ENCODE measurements at regions not wholly inside any gene's neighbourhood (a gene's known extent, or its start where the extent isn't known, plus 50 kb on each side); places are given as distances from the start of the nearest gene placed in this dataset.

- TF ChIP-seq CTCF (IDR thresholded peaks at IDR 0.05), result no peak
- Histone ChIP-seq H3K9me3 (no peaks in the 10 kb centered on the region), H3K4me1 (ENCODE audit: low read depth) (no peaks in the 10 kb centered on the region), H3K36me3 (ENCODE audit: low read depth) (no peaks in the 10 kb centered on the region), H3K4me3 (no peak overlapping the region)
- intact Hi-C loops (cut with DNase I, micrococcal nuclease), result no loop called here
- ATAC-seq (no peak), DNase-seq (no peak)
Observed at GRCh38 chr13:103698000-103698399, 631.8 kb upstream of the SLC10A2 start.

GRCh38 chr13:103695320-103695719, 629.1 kb upstream of the SLC10A2 start:
- no peaks in the 10 kb centered on the region for H3K4me1 ChIP-seq (ENCODE audit: low read depth)
- intact Hi-C loops (cut with DNase I, micrococcal nuclease), result no loop called here
- no peak for DNase-seq
- no peaks in the 10 kb centered on the region for H3K9me3 ChIP-seq
- no peaks in the 10 kb centered on the region for H3K36me3 ChIP-seq (ENCODE audit: low read depth)
- no peak for TF ChIP-seq CTCF (IDR thresholded peaks at IDR 0.05)
- ATAC-seq, result no peak
- H3K4me3 ChIP-seq, result no peak overlapping the region

DNA sequence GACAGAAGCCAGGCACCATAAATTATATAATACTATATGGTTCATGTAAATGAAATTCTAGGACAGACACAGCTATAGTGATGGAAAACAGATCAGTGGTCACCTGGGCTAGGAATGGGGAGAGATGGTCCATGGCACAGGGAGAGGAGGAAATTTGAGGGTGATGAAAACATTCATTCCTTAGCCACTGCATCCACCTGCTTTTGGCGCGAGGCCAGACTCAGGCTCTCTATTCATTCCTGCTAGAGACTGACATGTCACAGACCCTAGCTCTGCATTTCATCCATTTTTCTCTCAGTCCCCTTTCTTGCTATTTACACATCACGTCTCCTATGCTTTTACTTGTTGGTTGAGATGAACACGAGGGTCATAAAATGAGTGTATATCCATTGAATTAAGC, 628.3 kb upstream of the SLC10A2 start:
- Histone ChIP-seq H3K9me3 (no peaks in the 10 kb centered on the region), H3K4me1 (ENCODE audit: low read depth) (no peaks in the 10 kb centered on the region), H3K36me3 (ENCODE audit: low read depth) (no peaks in the 10 kb centered on the region), H3K4me3 (no peak overlapping the region)
- no peak for ATAC-seq
- intact Hi-C loops (cut with DNase I, micrococcal nuclease), result no loop called here
- TF ChIP-seq CTCF (IDR thresholded peaks at IDR 0.05), result no peak
- DNase-seq, result no peak

DNA sequence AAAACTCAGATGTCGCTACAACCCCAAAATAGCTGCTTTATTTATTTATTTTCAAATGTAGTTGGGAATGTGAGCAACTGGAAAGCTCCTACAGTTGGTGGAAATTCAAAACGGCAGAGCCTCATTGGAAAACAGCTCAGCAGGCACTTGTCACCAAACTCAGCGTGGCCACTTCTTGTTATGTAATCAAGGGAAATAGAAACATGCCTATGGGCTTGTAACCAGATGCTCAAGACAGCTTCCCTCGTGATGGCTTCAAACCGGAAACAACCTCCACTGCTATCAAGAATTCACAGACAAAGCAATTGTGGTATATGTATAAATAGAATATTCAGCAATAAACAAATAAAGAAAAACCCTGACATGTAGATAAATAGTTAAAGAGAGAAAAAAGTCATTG, 627.8 kb upstream of the SLC10A2 start:
- no peak for TF ChIP-seq CTCF (IDR thresholded peaks at IDR 0.05)
- intact Hi-C loops (cut with DNase I, micrococcal nuclease), result no loop called here
- no peak for DNase-seq
- Histone ChIP-seq H3K9me3 (no peaks in the 10 kb centered on the region), H3K4me1 (ENCODE audit: low read depth) (no peaks in the 10 kb centered on the region), H3K4me3 (no peak overlapping the region), H3K36me3 (ENCODE audit: low read depth) (no peaks in the 10 kb centered on the region)
- no peak for ATAC-seq

GRCh38 chr13:103692442-103692841, 626.2 kb upstream of the SLC10A2 start:
- ATAC-seq (no peak), DNase-seq (no peak)
- Histone ChIP-seq H3K4me3 (no peak overlapping the region), H3K9me3 (no peaks in the 10 kb centered on the region), H3K36me3 (ENCODE audit: low read depth) (no peaks in the 10 kb centered on the region), H3K4me1 (ENCODE audit: low read depth) (no peaks in the 10 kb centered on the region)
- intact Hi-C loops (cut with DNase I, micrococcal nuclease), result no loop called here
- no peak for TF ChIP-seq CTCF (IDR thresholded peaks at IDR 0.05)

DNA sequence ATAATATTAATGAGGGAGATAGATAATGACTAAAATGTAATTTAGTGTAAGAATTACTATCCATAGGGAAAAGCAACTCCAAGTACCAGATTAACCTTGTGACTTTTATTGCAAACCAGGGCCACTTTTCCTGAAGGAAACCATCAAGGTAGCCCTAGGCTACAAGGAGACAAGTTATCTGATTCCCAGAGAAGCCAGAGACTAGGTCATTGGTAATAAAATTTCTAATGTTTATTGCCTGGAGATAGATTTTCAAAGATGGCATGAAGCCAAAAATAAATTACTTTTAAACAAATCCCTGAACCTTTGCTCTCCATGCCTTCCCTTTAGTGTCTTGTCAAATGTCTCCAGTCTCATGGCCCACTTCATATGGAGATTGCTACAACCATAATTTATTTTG, 610.1 kb upstream of the SLC10A2 start:
- H3K36me3 ChIP-seq (ENCODE audit: low read depth), result no peaks in the 10 kb centered on the region
- H3K4me3 ChIP-seq, result no peak overlapping the region
- H3K4me1 ChIP-seq (ENCODE audit: low read depth), result no peaks in the 10 kb centered on the region
- no peak for DNase-seq
- ATAC-seq, result no peak
- H3K9me3 ChIP-seq, result no peaks in the 10 kb centered on the region
- TF ChIP-seq CTCF (IDR thresholded peaks at IDR 0.05), result no peak
- intact Hi-C loops (cut with DNase I, micrococcal nuclease), result no loop called here
